Neural progenitor cell (in vitro differentiated cells): ENCODE measurements at regions not wholly inside any gene's neighbourhood (a gene's known extent, or its start where the extent isn't known, plus 50 kb on each side); places are given as distances from the start of the nearest gene placed in this dataset.

Experiments used
- CTCF ChIP-seq: fragments of 200-600 bp; sonication (generic); IDR thresholded peaks from 2 replicates; pipeline ENCODE4 v1.5.1; 2017; ENCODE audit warnings: antibody characterized with exemption, mild to moderate bottlenecking
- EZH2 ChIP-seq: fragments of 200-600 bp; sonication (generic); IDR thresholded peaks from 2 replicates; pipeline ENCODE4 v1.6.1; 2017; ENCODE audit warnings: antibody characterized with exemption, mild to moderate bottlenecking, moderate library complexity

GRCh38 chr15:72952151-72952550 lies 100.1 kb upstream of the NEO1 start:
- no peak for TF ChIP-seq CTCF
- no peak for TF ChIP-seq EZH2
